GM12892 (cell line): ENCODE measurements at regions not wholly inside any gene's neighbourhood (a gene's known extent, or its start where the extent isn't known, plus 50 kb on each side); places are given as distances from the start of the nearest gene placed in this dataset.

Source experiments
- POLR2A ChIP-seq: IDR thresholded peaks from 2 replicates; pipeline ENCODE4 v1.6.1; 2011; ENCODE audit warnings: low read depth, low read length, control low read depth
- TAF1 ChIP-seq: IDR thresholded peaks from 2 replicates; pipeline ENCODE4 v1.6.1; 2011; ENCODE audit warnings: low read depth, mild to moderate bottlenecking, control low read depth, low read length, borderline replicate concordance

GRCh38 chr18:23380001-23380550, 73.0 kb upstream of the RIOK3 start:
- TF ChIP-seq TAF1 (no peak), POLR2A (no peak)
